WTC11 (cell line): ENCODE measurements at regions not wholly inside any gene's neighbourhood (a gene's known extent, or its start where the extent isn't known, plus 50 kb on each side); places are given as distances from the start of the nearest gene placed in this dataset.

Experiments
- ATAC-seq: fragments of 200-7000 bp; cut with Tn5 transposase; 2 replicates; pipeline ENCODE4 v1.10.0; 2021; ENCODE audit warnings: mild to moderate bottlenecking, moderate library complexity
- CTCF ChIA-PET: fragments of 300-600 bp; sonication (Branson Sonifier 250); formaldehyde crosslinking; loops from one replicate; lab custom pipeline; 2021; ENCODE audit warnings: antibody characterized with exemption; lab: Charles Lee
- POLR2A ChIA-PET: fragments of 350-600 bp; sonication (Branson Sonifier 250); formaldehyde crosslinking; loops from one replicate; lab custom pipeline; 2021; ENCODE audit warnings: antibody characterized with exemption; lab: Charles Lee
- DNase-seq: peaks from one replicate; pipeline ENCODE4 v3.0.0; 2021; ENCODE audit warnings: low spot score
- H3K27ac Mint-ChIP-seq: 2 replicates; pipeline ENCODE4 v1.8.0; 2021; ENCODE audit warnings: mixed read lengths
- H3K27me3 Mint-ChIP-seq: 2 replicates; pipeline ENCODE4 v1.8.0; 2021; ENCODE audit warnings: low read depth, mild to moderate bottlenecking, moderate library complexity, mixed read lengths
- H3K36me3 Mint-ChIP-seq: 2 replicates; pipeline ENCODE4 v1.8.0; 2021; ENCODE audit warnings: mixed read lengths
- H3K4me1 Mint-ChIP-seq: 2 replicates; pipeline ENCODE4 v1.8.0; 2022; ENCODE audit warnings: mixed read lengths
- H3K4me3 Mint-ChIP-seq: 2 replicates; pipeline ENCODE4 v1.8.0; 2021; ENCODE audit warnings: mild to moderate bottlenecking, moderate library complexity, mixed read lengths
- H3K9me3 Mint-ChIP-seq: 2 replicates; pipeline ENCODE4 v1.8.0; 2021; ENCODE audit warnings: mixed read lengths
- EMX1 ChIP-seq: fragments of 250-450 bp; sonication (Bioruptor Pico); IDR thresholded peaks from 2 replicates; pipeline ENCODE4 v1.8.0; 2021; ENCODE audit warnings: mild to moderate bottlenecking
- FOXJ3 ChIP-seq: sonication (generic); formaldehyde crosslinking; IDR thresholded peaks from 2 replicates; pipeline ENCODE4 v1.9.0; 2021; ENCODE audit warnings: missing genetic modification reagents, mild to moderate bottlenecking, borderline replicate concordance
- FOXK1 ChIP-seq: sonication (generic); formaldehyde crosslinking; IDR thresholded peaks from 2 replicates; pipeline ENCODE4 v1.8.0; 2022; ENCODE audit warnings: mild to moderate bottlenecking, moderate library complexity, missing genetic modification reagents
- GRHL2 ChIP-seq: fragments of 250-450 bp; sonication (Bioruptor Pico); IDR thresholded peaks from 2 replicates; pipeline ENCODE4 v1.8.0; 2022; ENCODE audit warnings: mild to moderate bottlenecking, moderate library complexity; ENCODE audit not compliant: insufficient replicate concordance, severe bottlenecking
- JUN ChIP-seq: sonication (generic); formaldehyde crosslinking; IDR thresholded peaks from 2 replicates; pipeline ENCODE4 v1.8.0; 2023; ENCODE audit warnings: mild to moderate bottlenecking, missing genetic modification reagents
- NFYB ChIP-seq: sonication (generic); formaldehyde crosslinking; conservative IDR thresholded peaks from 2 replicates; pipeline ENCODE4 v1.8.0; 2022; ENCODE audit warnings: low read depth, missing genetic modification reagents
- NR3C1 ChIP-seq: sonication (generic); formaldehyde crosslinking; conservative IDR thresholded peaks from 2 replicates; pipeline ENCODE4 v1.8.1; 2023; ENCODE audit warnings: low read depth, mild to moderate bottlenecking, missing genetic modification reagents
- OVOL2 ChIP-seq: fragments of 250-450 bp; sonication (Bioruptor Pico); IDR thresholded peaks from 2 replicates; pipeline ENCODE4 v1.9.0; 2021; ENCODE audit warnings: mild to moderate bottlenecking, borderline replicate concordance
- PRRX2 ChIP-seq: fragments of 250-450 bp; sonication (Bioruptor Pico); IDR thresholded peaks from 2 replicates; pipeline ENCODE4 v1.8.0; 2021; ENCODE audit warnings: mild to moderate bottlenecking
- ZNF219 ChIP-seq: sonication (generic); formaldehyde crosslinking; IDR thresholded peaks from 2 replicates; pipeline ENCODE4 v1.8.0; 2023; ENCODE audit warnings: missing genetic modification reagents, mild to moderate bottlenecking, borderline replicate concordance
- ZNF263 ChIP-seq: sonication (generic); formaldehyde crosslinking; IDR thresholded peaks from 2 replicates; pipeline ENCODE4 v1.8.1; 2022; ENCODE audit warnings: low read depth, mild to moderate bottlenecking, moderate library complexity, missing genetic modification reagents
- ZNF416 ChIP-seq: fragments of 250-450 bp; sonication (Bioruptor Pico); IDR thresholded peaks from 2 replicates; pipeline ENCODE4 v1.9.0; 2021; ENCODE audit warnings: mild to moderate bottlenecking, inconsistent platforms
- TF ChIP-seq, protein P1 (sequence below): sonication (generic); formaldehyde crosslinking; IDR thresholded peaks from 2 replicates; pipeline ENCODE4 v1.8.1; 2022; ENCODE audit warnings: low read depth, mild to moderate bottlenecking, moderate library complexity, missing genetic modification reagents, borderline replicate concordance
- TF ChIP-seq, protein P2 (sequence below): sonication (generic); formaldehyde crosslinking; IDR thresholded peaks from 2 replicates; pipeline ENCODE4 v1.8.1; 2023; ENCODE audit warnings: mild to moderate bottlenecking, missing genetic modification reagents, borderline replicate concordance
- TF ChIP-seq, protein P3 (sequence below): sonication (generic); formaldehyde crosslinking; IDR thresholded peaks from 2 replicates; pipeline ENCODE4 v1.8.1; 2023; ENCODE audit warnings: mild to moderate bottlenecking, missing genetic modification reagents
- TF ChIP-seq, protein P4 (sequence below): fragments of 250-450 bp; sonication (Bioruptor Pico); IDR thresholded peaks from 2 replicates; pipeline ENCODE4 v1.9.0; 2021; ENCODE audit warnings: mild to moderate bottlenecking

DNA sequence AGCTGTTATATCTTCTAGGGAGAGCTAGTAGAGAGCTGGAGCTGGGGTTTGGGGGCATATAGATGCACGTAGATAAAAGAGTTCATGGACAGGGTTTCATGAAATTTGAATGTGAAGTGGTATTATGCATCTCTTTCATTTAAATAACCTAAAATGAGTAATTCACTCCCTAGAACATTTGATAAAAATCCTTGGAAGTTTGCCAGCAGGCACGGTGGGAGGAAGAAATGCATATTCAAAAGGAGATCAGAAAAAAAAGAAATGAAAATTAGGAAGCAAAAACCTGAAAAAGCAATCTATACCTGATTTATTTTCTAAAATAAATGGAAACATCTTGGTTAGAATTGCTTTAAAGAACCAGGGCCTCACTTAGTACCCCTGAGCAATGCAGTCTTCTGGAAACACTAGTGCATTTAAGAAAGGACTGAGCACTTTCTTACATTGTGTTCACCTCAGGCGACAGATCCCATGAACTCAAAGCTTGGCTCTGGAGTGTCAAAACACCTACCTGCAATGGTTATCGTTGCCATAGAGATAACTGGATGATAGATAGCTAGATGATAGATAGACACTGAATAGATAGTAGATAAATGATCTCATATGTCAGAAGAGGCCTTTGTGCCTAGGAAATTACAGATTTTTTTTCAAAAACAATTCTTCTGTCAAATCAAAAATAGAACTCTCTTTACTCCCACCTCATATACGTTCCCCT, 458.6 kb upstream of the THRB start (continued):
- TF ChIP-seq OVOL2 (CRISPR knock-in tag) (no peak), EMX1 (CRISPR knock-in tag) (no peak), NFYB (CRISPR knock-in tag) (no peak), GRHL2 (CRISPR knock-in tag) (no peak), ZNF416 (CRISPR knock-in tag) (no peak)

DNA sequence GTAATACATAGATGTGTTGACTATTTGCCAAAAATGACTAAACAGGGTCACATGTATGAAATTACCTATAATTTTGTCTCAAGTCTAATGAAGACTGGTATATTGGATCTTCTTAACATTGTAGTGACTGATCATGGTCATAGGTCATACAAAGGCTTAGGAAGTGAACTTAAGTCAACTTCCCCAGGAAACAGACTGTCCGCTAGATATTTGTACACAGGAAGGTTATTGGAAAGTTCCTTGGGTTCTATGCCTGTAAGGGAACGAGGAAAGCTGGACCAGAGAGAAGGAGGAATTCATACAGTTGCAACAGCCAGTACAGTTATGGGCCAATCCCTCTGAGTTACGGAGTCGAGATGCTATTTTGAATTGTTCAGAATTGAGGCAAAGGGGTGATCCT, 462.0 kb upstream of the THRB start:
- no peak for TF ChIP-seq ZNF263
- TF ChIP-seq, protein P1, sequence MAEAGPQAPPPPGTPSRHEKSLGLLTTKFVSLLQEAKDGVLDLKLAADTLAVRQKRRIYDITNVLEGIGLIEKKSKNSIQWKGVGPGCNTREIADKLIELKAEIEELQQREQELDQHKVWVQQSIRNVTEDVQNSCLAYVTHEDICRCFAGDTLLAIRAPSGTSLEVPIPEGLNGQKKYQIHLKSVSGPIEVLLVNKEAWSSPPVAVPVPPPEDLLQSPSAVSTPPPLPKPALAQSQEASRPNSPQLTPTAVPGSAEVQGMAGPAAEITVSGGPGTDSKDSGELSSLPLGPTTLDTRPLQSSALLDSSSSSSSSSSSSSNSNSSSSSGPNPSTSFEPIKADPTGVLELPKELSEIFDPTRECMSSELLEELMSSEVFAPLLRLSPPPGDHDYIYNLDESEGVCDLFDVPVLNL, result no peak
- no peak for TF ChIP-seq FOXK1 (CRISPR knock-in tag)
- TF ChIP-seq, protein P2, sequence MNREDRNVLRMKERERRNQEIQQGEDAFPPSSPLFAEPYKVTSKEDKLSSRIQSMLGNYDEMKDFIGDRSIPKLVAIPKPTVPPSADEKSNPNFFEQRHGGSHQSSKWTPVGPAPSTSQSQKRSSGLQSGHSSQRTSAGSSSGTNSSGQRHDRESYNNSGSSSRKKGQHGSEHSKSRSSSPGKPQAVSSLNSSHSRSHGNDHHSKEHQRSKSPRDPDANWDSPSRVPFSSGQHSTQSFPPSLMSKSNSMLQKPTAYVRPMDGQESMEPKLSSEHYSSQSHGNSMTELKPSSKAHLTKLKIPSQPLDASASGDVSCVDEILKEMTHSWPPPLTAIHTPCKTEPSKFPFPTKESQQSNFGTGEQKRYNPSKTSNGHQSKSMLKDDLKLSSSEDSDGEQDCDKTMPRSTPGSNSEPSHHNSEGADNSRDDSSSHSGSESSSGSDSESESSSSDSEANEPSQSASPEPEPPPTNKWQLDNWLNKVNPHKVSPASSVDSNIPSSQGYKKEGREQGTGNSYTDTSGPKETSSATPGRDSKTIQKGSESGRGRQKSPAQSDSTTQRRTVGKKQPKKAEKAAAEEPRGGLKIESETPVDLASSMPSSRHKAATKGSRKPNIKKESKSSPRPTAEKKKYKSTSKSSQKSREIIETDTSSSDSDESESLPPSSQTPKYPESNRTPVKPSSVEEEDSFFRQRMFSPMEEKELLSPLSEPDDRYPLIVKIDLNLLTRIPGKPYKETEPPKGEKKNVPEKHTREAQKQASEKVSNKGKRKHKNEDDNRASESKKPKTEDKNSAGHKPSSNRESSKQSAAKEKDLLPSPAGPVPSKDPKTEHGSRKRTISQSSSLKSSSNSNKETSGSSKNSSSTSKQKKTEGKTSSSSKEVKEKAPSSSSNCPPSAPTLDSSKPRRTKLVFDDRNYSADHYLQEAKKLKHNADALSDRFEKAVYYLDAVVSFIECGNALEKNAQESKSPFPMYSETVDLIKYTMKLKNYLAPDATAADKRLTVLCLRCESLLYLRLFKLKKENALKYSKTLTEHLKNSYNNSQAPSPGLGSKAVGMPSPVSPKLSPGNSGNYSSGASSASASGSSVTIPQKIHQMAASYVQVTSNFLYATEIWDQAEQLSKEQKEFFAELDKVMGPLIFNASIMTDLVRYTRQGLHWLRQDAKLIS (CRISPR knock-in tag), result no peak
- TF ChIP-seq GRHL2 (CRISPR knock-in tag), result no peak
- no peak for TF ChIP-seq EMX1 (CRISPR knock-in tag)
- TF ChIP-seq JUN (CRISPR knock-in tag), result no peak
- TF ChIP-seq, protein P3, sequence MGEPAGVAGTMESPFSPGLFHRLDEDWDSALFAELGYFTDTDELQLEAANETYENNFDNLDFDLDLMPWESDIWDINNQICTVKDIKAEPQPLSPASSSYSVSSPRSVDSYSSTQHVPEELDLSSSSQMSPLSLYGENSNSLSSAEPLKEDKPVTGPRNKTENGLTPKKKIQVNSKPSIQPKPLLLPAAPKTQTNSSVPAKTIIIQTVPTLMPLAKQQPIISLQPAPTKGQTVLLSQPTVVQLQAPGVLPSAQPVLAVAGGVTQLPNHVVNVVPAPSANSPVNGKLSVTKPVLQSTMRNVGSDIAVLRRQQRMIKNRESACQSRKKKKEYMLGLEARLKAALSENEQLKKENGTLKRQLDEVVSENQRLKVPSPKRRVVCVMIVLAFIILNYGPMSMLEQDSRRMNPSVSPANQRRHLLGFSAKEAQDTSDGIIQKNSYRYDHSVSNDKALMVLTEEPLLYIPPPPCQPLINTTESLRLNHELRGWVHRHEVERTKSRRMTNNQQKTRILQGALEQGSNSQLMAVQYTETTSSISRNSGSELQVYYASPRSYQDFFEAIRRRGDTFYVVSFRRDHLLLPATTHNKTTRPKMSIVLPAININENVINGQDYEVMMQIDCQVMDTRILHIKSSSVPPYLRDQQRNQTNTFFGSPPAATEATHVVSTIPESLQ, result no peak
- no peak for TF ChIP-seq ZNF219
- TF ChIP-seq FOXJ3 (CRISPR knock-in tag), result no peak
- Mint-ChIP-seq H3K27ac (no peak overlapping the region), H3K36me3 (peaks cover 2% of the 10 kb centered on the region; the same call in 1 of the 2 replicates), H3K9me3 (peaks cover 8% of the 10 kb centered on the region; the same call in 1 of the 2 replicates), H3K4me3 (no peak overlapping the region), H3K4me1 (peaks cover 5% of the 10 kb centered on the region), H3K27me3 (peaks cover 85% of the 10 kb centered on the region)
- ChIA-PET POLR2A (no interaction called here), CTCF (no interaction called here)
- DNase-seq (no peak), ATAC-seq (no peak)

DNA sequence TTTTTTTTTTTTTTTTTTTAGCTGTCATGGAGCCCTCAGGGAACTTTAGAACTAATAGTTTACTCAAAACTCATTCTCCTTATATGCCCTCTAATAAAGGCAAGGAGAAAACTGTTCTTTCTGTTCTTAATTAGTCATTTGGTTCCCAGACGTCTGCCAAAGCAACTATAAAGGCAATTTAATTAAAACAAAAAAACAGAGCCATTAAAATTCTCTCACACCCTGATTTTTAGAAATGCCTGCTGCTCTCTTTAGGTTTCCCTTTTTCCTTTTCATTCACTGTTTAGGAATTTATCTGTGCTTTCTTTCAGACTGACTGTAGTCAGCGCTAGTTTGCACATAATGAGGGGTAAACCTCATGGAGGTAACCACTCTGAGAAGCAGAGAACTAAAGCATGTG, 463.6 kb upstream of the THRB start:
- no peaks in the 10 kb centered on the region for H3K4me1 Mint-ChIP-seq
- peaks cover 8% of the 10 kb centered on the region; the same call in 1 of the 2 replicates for H3K9me3 Mint-ChIP-seq
- TF ChIP-seq, protein P4, sequence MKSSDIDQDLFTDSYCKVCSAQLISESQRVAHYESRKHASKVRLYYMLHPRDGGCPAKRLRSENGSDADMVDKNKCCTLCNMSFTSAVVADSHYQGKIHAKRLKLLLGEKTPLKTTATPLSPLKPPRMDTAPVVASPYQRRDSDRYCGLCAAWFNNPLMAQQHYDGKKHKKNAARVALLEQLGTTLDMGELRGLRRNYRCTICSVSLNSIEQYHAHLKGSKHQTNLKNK (CRISPR knock-in tag), result no peak
- TF ChIP-seq NR3C1 (CRISPR knock-in tag), result no peak
- TF ChIP-seq EMX1 (CRISPR knock-in tag), result no peak
- no peak for TF ChIP-seq PRRX2 (CRISPR knock-in tag)
- TF ChIP-seq, all 79 proteins: peak for 0
- H3K4me3 Mint-ChIP-seq, result no peak overlapping the region
- DNase-seq (no peak), ATAC-seq (no peak)
- ChIA-PET POLR2A (no interaction called here), CTCF (interaction anchor here (0.6 to 1.0 kb wide), 2 partner anchors 76 to 513 kb away, joined by 3 read pairs; no protein-coding TSS in a partner anchor)
- peaks cover 69% of the 10 kb centered on the region for H3K27me3 Mint-ChIP-seq
- peaks cover 2% of the 10 kb centered on the region; the same call in 1 of the 2 replicates for H3K36me3 Mint-ChIP-seq
- no peak overlapping the region for H3K27ac Mint-ChIP-seq
